Smooth muscle cell (in vitro differentiated cells): ENCODE measurements at regions not wholly inside any gene's neighbourhood (a gene's known extent, or its start where the extent isn't known, plus 50 kb on each side); places are given as distances from the start of the nearest gene placed in this dataset.

Source experiments
- DNase-seq: peaks from one replicate; lab custom pipeline; 2025; ENCODE audit not compliant: unreplicated experiment; lab: John Stamatoyannopoulos, UW
- H2AFZ ChIP-seq: fragments of 200-600 bp; sonication (generic); 2 replicates; pipeline ENCODE4 v1.6.0; 2016; ENCODE audit warnings: antibody characterized with exemption, low read depth, mild to moderate bottlenecking
- H3F3A ChIP-seq: fragments of 200-600 bp; sonication (generic); 2 replicates; pipeline ENCODE4 v1.6.0; 2017; ENCODE audit warnings: antibody characterized with exemption, low read depth
- H3K27ac ChIP-seq: fragments of 200-600 bp; sonication (generic); 2 replicates; pipeline ENCODE4 v1.5.1; 2016; ENCODE audit warnings: low read depth, mild to moderate bottlenecking
- H3K27me3 ChIP-seq: fragments of 200-600 bp; sonication (generic); 2 replicates; pipeline ENCODE4 v1.6.1; 2016; ENCODE audit warnings: low read depth, mild to moderate bottlenecking
- H3K36me3 ChIP-seq: fragments of 200-600 bp; sonication (generic); 2 replicates; pipeline ENCODE4 v1.5.1; 2016; ENCODE audit warnings: low read depth
- H3K4me1 ChIP-seq: fragments of 200-600 bp; sonication (generic); 2 replicates; pipeline ENCODE4 v1.5.1; 2016; ENCODE audit warnings: low read depth
- H3K4me2 ChIP-seq: fragments of 200-600 bp; sonication (generic); 2 replicates; pipeline ENCODE4 v1.6.0; 2016; ENCODE audit warnings: mild to moderate bottlenecking
- H3K4me3 ChIP-seq: fragments of 200-600 bp; sonication (generic); 2 replicates; pipeline ENCODE4 v1.5.1; 2016; ENCODE audit warnings: mild to moderate bottlenecking
- H3K79me2 ChIP-seq: fragments of 200-600 bp; sonication (generic); 2 replicates; pipeline ENCODE4 v1.6.0; 2016; ENCODE audit warnings: low read depth, mild to moderate bottlenecking
- H3K9ac ChIP-seq: fragments of 200-600 bp; sonication (generic); 2 replicates; pipeline ENCODE4 v1.6.0; 2016; ENCODE audit warnings: low read depth
- H3K9me3 ChIP-seq: fragments of 200-600 bp; sonication (generic); replicated peaks from 2 replicates; pipeline ENCODE4 v1.5.1; 2016; ENCODE audit warnings: low read depth
- H4K20me1 ChIP-seq: fragments of 200-600 bp; sonication (generic); 2 replicates; pipeline ENCODE4 v1.6.0; 2016; ENCODE audit warnings: low read depth
- CTCF ChIP-seq: fragments of 200-600 bp; sonication (generic); IDR thresholded peaks from 2 replicates; pipeline ENCODE4 v1.5.1; 2017; ENCODE audit warnings: borderline replicate concordance, mild to moderate bottlenecking, antibody characterized with exemption; ENCODE audit not compliant: insufficient read depth, poor library complexity, severe bottlenecking
- WGBS: methylation state at CpG from one replicate; pipeline ENCODE4 v1.1.7; 2016; ENCODE audit warnings: low lambda C conversion rate; 5-methylcytosine and 5-hydroxymethylcytosine counted together

DNA sequence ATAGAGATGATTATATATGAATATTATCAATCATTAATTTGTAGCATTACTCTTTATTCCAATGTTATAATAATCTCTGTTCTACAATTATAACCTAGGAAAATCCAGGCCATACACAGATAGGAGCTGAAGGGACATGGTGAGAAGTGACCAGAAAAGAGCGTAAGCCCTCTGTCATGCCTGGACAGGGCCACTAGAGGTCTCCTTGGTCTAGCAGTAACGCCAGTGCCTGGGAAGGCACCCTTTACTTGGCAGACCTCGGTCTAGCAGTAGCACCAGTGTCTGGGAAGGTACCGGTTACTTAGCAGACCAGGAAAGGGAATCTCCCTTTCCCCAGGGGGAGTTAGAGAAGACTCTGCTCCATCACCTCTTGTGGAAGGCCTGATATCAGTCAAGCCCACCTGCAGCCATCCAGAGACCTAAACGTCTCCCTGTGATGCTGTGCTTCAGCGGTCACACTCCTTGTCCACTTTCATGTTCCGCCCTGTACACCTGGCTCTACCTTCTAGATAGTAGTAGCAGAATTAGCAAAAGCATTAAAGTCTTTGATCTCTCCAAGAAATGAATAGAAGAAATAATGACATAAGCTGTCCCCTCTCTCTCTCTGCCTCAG is 447.5 kb upstream of the FSIP2 start:
- peak; percentile 2 for DNase-seq

DNA sequence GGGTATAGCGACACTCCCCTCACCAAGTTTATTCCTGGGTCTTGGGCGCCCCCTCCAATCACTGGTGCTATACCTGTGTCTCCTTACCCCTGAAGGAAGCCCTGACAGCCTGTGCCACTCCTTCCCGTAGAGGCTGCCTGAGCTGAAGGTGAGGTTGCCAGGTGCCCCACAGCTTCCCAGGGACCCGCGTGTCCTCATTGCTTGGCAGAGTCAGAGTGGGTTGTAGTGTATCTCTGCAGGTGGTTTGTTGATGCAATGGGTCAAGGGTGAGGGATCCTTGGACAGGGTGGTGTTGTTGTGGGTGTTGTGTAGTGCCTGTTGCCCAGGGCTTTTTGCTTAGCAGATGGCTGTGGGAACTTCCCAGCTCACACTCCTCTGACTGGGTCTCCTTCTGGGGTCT is 438.7 kb upstream of the FSIP2 start:
- Histone ChIP-seq H3K27me3 (no peaks in the 10 kb centered on the region), H3F3A (no peaks in the 10 kb centered on the region), H2AFZ (no peak overlapping the region), H3K79me2 (no peaks in the 10 kb centered on the region), H3K36me3 (no peaks in the 10 kb centered on the region), H3K4me2 (no peak overlapping the region), H3K27ac (no peak overlapping the region), H3K9ac (no peak overlapping the region), H3K9me3 (no peaks in the 10 kb centered on the region), H3K4me1 (no peaks in the 10 kb centered on the region), H4K20me1 (no peaks in the 10 kb centered on the region), H3K4me3 (no peak overlapping the region)
- DNase-seq, result no peak
- WGBS, result 91% methylated on average over 5 of the region's 5 CpGs
- no peak for TF ChIP-seq CTCF

More for the DNA sequence above, 447.5 kb upstream of the FSIP2 start:
- Histone ChIP-seq H3K36me3 (no peaks in the 10 kb centered on the region), H3K4me2 (no peak overlapping the region), H3F3A (no peaks in the 10 kb centered on the region), H3K9ac (no peak overlapping the region), H3K79me2 (no peaks in the 10 kb centered on the region), H2AFZ (no peak overlapping the region), H3K9me3 (no peaks in the 10 kb centered on the region), H3K4me1 (no peaks in the 10 kb centered on the region), H4K20me1 (no peaks in the 10 kb centered on the region), H3K4me3 (no peak overlapping the region), H3K27me3 (no peaks in the 10 kb centered on the region), H3K27ac (no peak overlapping the region)
- peak; percentile 75 for TF ChIP-seq CTCF
- 50% methylated on average over 7 of the region's 7 CpGs for WGBS

GRCh38 chr2:185306119-185306518 is 432.5 kb upstream of the FSIP2 start:
- Histone ChIP-seq H2AFZ (no peak overlapping the region), H3K9me3 (no peaks in the 10 kb centered on the region), H3K27ac (no peak overlapping the region), H4K20me1 (no peaks in the 10 kb centered on the region), H3K27me3 (no peaks in the 10 kb centered on the region), H3K79me2 (no peaks in the 10 kb centered on the region), H3F3A (no peaks in the 10 kb centered on the region), H3K4me2 (no peak overlapping the region), H3K4me3 (no peak overlapping the region), H3K36me3 (no peaks in the 10 kb centered on the region), H3K4me1 (no peaks in the 10 kb centered on the region), H3K9ac (no peak overlapping the region)
- DNase-seq, result no peak
- TF ChIP-seq CTCF, result no peak
- 100% methylated on average over 1 of the region's 1 CpG for WGBS

DNA sequence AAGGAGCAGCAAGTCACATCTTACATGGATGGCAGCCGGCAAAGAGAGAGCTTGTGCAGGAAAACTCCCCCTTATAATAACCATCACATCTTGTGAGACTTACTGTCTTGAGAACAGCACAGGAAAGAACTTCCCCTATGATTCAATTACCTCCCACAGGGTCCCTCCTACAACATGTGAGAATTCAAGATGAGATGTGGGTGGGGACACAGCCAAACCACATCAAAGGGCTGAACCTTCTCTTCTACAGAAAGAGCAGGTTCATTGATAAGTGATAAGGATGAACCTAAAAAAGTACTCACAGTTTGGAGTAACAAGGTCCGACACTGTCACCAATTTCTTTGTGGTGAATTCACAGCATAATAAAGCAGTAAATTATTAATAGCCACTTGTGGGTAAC is 422.2 kb upstream of the FSIP2 start:
- Histone ChIP-seq H3K4me2 (no peak overlapping the region), H3K27ac (no peak overlapping the region)
- 37% methylated on average over 2 of the region's 2 CpGs for WGBS

More for the DNA sequence above, 422.2 kb upstream of the FSIP2 start:
- no peaks in the 10 kb centered on the region for H3K4me1 ChIP-seq
- no peaks in the 10 kb centered on the region for H3K27me3 ChIP-seq
- no peaks in the 10 kb centered on the region for H3F3A ChIP-seq
- no peak for DNase-seq
- H3K79me2 ChIP-seq, result no peaks in the 10 kb centered on the region
- H3K4me3 ChIP-seq, result no peak overlapping the region
- no peaks in the 10 kb centered on the region for H3K9me3 ChIP-seq
- H2AFZ ChIP-seq, result no peak overlapping the region
- no peak for TF ChIP-seq CTCF
- H3K9ac ChIP-seq, result no peak overlapping the region
- no peaks in the 10 kb centered on the region for H3K36me3 ChIP-seq
- no peaks in the 10 kb centered on the region for H4K20me1 ChIP-seq
